Stimulated activated CD4-positive, alpha-beta T cell treated with anti-CD3 and anti-CD28 coated beads, TNF-alpha, amount 100 ng/mL, for 48 hours (primary cell): ENCODE measurements at regions not wholly inside any gene's neighbourhood (a gene's known extent, or its start where the extent isn't known, plus 50 kb on each side); places are given as distances from the start of the nearest gene placed in this dataset.
"Not testable (repeated sequence)": the region's sequence is repeated elsewhere in the genome, so short reads cannot be mapped to it uniquely, and the experiment has no call there.

Experiments
- DNase-seq, 3 donors: peaks; one replicate each; pipeline ENCODE4 v3.0.0-alpha.2; 2020; ENCODE audit warnings: low read depth in 3 of 3

GRCh38 chr7:152905949-152906348 lies 146.4 kb downstream of the ACTR3B start:
- no peak for DNase-seq

DNA sequence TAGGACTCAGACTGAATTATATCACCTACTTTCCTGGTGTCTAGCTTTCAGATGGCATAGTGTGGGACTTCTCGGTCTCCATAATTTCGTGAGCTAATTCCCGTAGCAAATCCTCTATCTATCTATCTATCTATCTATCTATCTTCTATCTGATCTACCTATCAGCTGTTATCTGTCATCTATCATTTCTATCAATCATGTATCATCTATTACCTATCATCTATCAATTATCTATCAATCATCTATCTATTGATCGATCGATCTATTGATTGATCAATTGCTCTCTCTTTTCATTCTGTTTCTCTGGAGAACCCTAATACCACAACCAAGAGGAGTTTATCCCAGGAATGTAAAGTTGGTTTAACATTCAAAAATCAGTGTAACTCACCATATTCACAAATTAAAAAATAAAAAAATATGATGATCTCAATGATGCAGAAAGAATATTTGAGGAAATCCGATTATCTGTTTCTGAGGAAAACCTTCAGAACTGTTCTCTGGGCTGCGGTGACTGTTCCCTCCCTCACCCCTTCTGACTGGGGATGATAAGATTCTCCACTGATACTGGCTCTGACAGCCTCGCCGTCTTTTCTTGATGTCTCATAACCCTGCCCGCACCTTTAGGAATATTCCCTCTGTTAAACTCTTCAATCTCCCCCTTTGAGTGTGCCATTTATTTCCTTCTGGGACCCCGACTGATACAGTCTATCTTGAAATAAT lies 147.7 kb downstream of the ACTR3B start:
- no peak for DNase-seq

GRCh38 chr7:152909280-152909679 lies 149.7 kb downstream of the ACTR3B start:
- no peak for DNase-seq

GRCh38 chr7:152909683-152910544 lies 150.4 kb downstream of the ACTR3B start:
- no peak for DNase-seq

- no peak for DNase-seq
These were observed 151.1 kb downstream of the ACTR3B start for GRCh38 chr7:152910545-152911225.

DNA sequence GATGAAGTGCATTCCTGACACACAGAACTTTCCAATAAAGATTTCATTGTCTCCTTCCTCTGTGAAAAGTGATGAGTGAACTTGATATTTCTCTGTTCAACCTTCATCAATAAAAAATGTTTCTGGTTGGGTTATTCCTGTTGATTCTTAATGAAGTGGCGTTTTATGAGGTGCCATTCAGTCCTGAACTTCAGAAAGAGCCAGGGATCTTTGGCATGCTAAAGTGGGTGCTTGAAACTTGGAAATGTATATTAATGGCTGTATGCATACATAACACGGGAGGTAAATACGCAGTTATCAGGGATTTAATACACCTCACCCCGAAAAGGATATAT lies 151.6 kb downstream of the ACTR3B start:
- DNase-seq, result no peak

- no peak for DNase-seq
These were observed 152.4 kb downstream of the ACTR3B start for GRCh38 chr7:152911922-152912321.

GRCh38 chr7:152912511-152912910 lies 153.0 kb downstream of the ACTR3B start:
- DNase-seq, result no peak

DNA sequence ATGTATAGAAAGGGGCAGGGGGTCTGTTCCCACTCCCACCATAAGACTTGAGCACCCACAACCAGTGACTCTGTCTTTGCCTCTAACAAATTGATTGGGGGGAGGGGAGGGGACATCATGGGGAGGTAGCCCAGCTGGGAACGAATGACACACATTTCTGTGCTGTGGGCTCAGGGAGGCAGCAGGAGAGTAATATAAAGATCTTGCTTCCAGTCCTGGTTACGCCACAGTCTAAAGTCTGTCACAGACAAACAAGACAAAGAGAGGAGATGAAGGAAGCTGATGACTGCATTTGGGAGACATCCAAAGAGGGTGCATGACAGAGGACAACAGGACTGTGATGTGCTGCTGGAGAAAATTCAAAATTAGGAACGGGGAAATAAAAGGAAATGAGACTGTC lies 153.9 kb downstream of the ACTR3B start:
- DNase-seq, result no peak

DNA sequence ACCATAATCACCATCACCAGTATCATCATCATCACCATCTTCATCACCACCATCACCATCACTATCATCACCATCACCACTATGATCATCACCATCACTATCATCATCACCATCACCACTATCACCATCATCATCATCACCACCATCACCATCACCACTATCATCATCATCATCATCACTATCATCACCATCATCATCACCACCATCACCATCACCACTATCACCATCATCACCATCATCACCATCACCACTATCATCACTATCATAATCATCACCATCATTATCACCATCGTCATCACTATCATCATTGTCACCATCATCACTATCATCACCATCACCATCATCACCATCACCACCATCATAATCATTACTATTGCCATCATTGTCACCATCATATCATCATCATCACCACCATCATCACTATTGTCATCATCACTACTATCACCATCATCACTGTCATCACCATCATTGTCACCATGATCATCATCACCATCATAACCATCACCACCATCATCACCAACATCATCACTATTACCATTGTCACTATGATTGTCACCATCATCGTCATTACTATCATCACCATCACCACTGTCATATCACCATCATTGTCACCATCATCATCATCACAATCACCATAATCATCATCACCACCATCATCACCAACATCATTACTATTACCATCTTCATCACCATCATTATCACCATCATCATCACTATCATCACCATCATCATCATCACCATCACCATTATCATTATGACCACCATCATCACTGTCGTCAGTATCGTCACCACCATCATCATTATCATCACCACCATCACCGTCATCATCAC lies 154.7 kb downstream of the ACTR3B start:
- no peak for DNase-seq

GRCh38 chr7:152914845-152915102 lies 155.2 kb downstream of the ACTR3B start:
- DNase-seq, result not testable (repeated sequence)

GRCh38 chr7:152922318-152923081 lies 162.9 kb downstream of the ACTR3B start:
- DNase-seq, result no peak

DNA sequence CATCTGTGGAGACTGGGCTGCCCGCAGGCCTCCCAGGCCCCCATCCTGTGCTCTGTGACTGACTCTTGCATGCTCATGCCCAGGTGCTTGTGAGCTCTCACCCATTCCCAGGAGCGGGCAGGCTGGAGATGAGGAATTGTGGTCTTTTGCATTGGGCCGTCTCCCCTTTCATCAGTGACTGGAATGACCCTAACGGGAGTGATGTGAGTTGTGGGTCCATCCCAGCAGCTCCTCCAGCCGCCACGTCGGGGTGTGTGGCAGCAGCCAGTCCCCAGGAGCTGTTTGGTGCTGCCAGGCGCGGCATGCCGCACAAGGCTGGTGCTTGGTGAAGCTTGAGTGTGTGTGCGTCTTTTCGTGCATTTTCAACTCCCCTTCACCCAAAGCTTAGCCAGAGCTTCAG lies 164.2 kb downstream of the ACTR3B start:
- DNase-seq, result no peak

GRCh38 chr7:152924238-152924637 lies 164.7 kb downstream of the ACTR3B start:
- no peak for DNase-seq

- no peak for DNase-seq
These were observed 165.4 kb downstream of the ACTR3B start for GRCh38 chr7:152924826-152925411.

- DNase-seq, result no peak
These were observed 166.0 kb downstream of the ACTR3B start for GRCh38 chr7:152925412-152926147.

GRCh38 chr7:152931633-152932032 lies 172.1 kb downstream of the ACTR3B start:
- no peak for DNase-seq

GRCh38 chr7:152937282-152937681 lies 177.7 kb downstream of the ACTR3B start:
- DNase-seq, result no peak

DNA sequence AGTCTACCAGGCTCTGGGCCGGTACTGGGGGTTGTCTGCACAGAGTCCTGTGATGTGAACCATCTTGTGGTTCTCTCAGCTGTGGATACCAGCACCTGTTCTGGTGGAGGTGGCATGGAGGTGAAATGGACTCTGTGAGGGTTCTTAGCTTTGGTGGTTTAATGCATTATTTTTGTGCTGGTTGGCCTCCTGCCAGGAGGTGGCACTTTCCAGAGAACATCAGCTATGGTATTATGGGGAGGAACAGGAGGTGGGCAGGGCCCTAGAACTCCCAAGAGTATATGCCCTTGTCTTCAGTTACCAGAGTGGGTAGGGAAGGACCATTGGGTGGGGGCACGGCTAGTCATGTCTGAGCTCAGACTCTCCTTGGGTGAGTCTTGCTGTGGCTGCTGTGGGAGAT lies 187.1 kb downstream of the ACTR3B start:
- DNase-seq, result not testable (repeated sequence)

DNA sequence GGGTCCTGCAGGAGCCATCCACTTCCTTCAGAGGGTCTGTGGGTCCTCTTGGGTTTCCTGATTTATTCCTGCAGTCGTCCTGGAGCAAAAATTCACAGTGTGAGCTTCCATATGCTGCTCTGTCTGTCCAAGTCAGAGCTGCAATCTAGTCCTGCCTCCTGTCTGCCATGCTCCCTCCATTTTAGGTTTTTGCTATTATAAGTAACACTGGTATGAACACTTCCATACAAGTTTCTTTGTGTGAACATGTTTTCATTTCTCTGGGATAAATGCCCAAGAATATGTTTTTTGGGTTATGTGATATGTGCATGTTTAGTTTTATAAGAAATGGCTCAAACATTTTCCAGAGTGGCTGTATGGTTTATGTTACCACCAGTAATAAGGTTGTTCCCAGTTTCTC lies 188.1 kb downstream of the ACTR3B start:
- DNase-seq, result no peak
